ENCODE measurements at regions not wholly inside any gene's neighbourhood (a gene's known extent, or its start where the extent isn't known, plus 50 kb on each side); places are given as distances from the start of the nearest gene placed in this dataset.

- H3K4me2 ChIP-seq (ENCODE audit: control insufficient read depth, extremely low read depth, insufficient read depth, low read depth, low read length) = no peak overlapping the region
- FAIRE-seq (no peak), DNase-seq (ENCODE audit: low read depth, low spot score) (no peak)
- no peaks in the 10 kb centered on the region for H3K9me1 ChIP-seq (ENCODE audit: control insufficient read depth, extremely low read depth, insufficient read depth, low read length)
- no peak overlapping the region for H2AFZ ChIP-seq (ENCODE audit: control insufficient read depth, low read length)
- dilution Hi-C loops (cut with MboI; ENCODE audit: extremely low pct_ligation_motif_present, low sequenced_read_pairs) = no loop called here
- H3K4me1 ChIP-seq (ENCODE audit: control insufficient read depth, extremely low read depth, insufficient read depth, low read length) = no peaks in the 10 kb centered on the region
- no peaks in the 10 kb centered on the region for H3K9me3 ChIP-seq (ENCODE audit: control insufficient read depth, low read depth, low read length)
- no peak overlapping the region for H3K4me3 ChIP-seq (ENCODE audit: control insufficient read depth in 2 of 3, extremely low read depth in 1 of 3, insufficient read depth in 2 of 3, low read depth in 1 of 3, low read length in 3 of 3)
- TF ChIP-seq CTCF (optimal IDR thresholded peaks at IDR 0.05 in 1 of 3, IDR thresholded peaks at IDR 0.05 in 1 of 3, conservative IDR thresholded peaks at IDR 0.05 in 1 of 3; ENCODE audit: extremely low read depth in 1 of 3, insufficient read depth in 2 of 3, low read length in 3 of 3) = no peak
- no peak for TF ChIP-seq EZH2 (IDR thresholded peaks at IDR 0.05; ENCODE audit: low read length)
- H3K36me3 ChIP-seq (ENCODE audit: control insufficient read depth in 2 of 2, extremely low read depth in 1 of 2, insufficient read depth in 2 of 2, low read length in 2 of 2) = no peaks in the 10 kb centered on the region
- no peaks in the 10 kb centered on the region for H3K79me2 ChIP-seq (ENCODE audit: control insufficient read depth, insufficient read depth, low read length)
- no peak overlapping the region for H3K9ac ChIP-seq (ENCODE audit: control insufficient read depth, extremely low read depth, insufficient read depth, low read length)
- no peak overlapping the region for H3K27ac ChIP-seq (ENCODE audit: control insufficient read depth, insufficient read depth, low read length)
- H3K27me3 ChIP-seq (ENCODE audit: control insufficient read depth, extremely low read depth, insufficient read depth, low read length) = peaks cover 5% of the 10 kb centered on the region
- no peaks in the 10 kb centered on the region for H4K20me1 ChIP-seq (ENCODE audit: control insufficient read depth, extremely low read depth, insufficient read depth, low read length)
These were observed 105.5 kb upstream of the CPLX2 start for GRCh38 chr5:175765858-175766257.

- Histone ChIP-seq H3K4me3 (ENCODE audit: control insufficient read depth in 2 of 3, extremely low read depth in 1 of 3, insufficient read depth in 2 of 3, low read depth in 1 of 3, low read length in 3 of 3) (no peak overlapping the region), H3K79me2 (ENCODE audit: control insufficient read depth, insufficient read depth, low read length) (no peaks in the 10 kb centered on the region), H3K4me2 (ENCODE audit: control insufficient read depth, extremely low read depth, insufficient read depth, low read depth, low read length) (no peak overlapping the region), H2AFZ (ENCODE audit: control insufficient read depth, low read length) (no peak overlapping the region), H3K27me3 (ENCODE audit: control insufficient read depth, extremely low read depth, insufficient read depth, low read length) (peaks cover 5% of the 10 kb centered on the region), H4K20me1 (ENCODE audit: control insufficient read depth, extremely low read depth, insufficient read depth, low read length) (no peaks in the 10 kb centered on the region), H3K9ac (ENCODE audit: control insufficient read depth, extremely low read depth, insufficient read depth, low read length) (no peak overlapping the region), H3K9me3 (ENCODE audit: control insufficient read depth, low read depth, low read length) (no peaks in the 10 kb centered on the region), H3K36me3 (ENCODE audit: control insufficient read depth in 2 of 2, extremely low read depth in 1 of 2, insufficient read depth in 2 of 2, low read length in 2 of 2) (no peaks in the 10 kb centered on the region), H3K27ac (ENCODE audit: control insufficient read depth, insufficient read depth, low read length) (no peak overlapping the region), H3K4me1 (ENCODE audit: control insufficient read depth, extremely low read depth, insufficient read depth, low read length) (no peaks in the 10 kb centered on the region), H3K9me1 (ENCODE audit: control insufficient read depth, extremely low read depth, insufficient read depth, low read length) (no peaks in the 10 kb centered on the region)
- DNase-seq (ENCODE audit: low read depth, low spot score) = no peak
- FAIRE-seq = no peak
- TF ChIP-seq EZH2 (IDR thresholded peaks at IDR 0.05; ENCODE audit: low read length) = no peak
- no peak for TF ChIP-seq CTCF (optimal IDR thresholded peaks at IDR 0.05 in 1 of 3, IDR thresholded peaks at IDR 0.05 in 1 of 3, conservative IDR thresholded peaks at IDR 0.05 in 1 of 3; ENCODE audit: extremely low read depth in 1 of 3, insufficient read depth in 2 of 3, low read length in 3 of 3)
- dilution Hi-C loops (cut with MboI; ENCODE audit: extremely low pct_ligation_motif_present, low sequenced_read_pairs) = no loop called here
These were observed 104.4 kb upstream of the CPLX2 start for GRCh38 chr5:175766963-175767362.
